ENCODE measurements at regions not wholly inside any gene's neighbourhood (a gene's known extent, or its start where the extent isn't known, plus 50 kb on each side); places are given as distances from the start of the nearest gene placed in this dataset.

GRCh38 chr15:97868981-97869380, 91.5 kb upstream of the ARRDC4 start:
- no peak for DNase-seq

GRCh38 chr15:97870771-97871170, 89.7 kb upstream of the ARRDC4 start:
- DNase-seq: no peak

GRCh38 chr15:97874139-97874538, 86.4 kb upstream of the ARRDC4 start:
- no peak for DNase-seq

GRCh38 chr15:97875025-97875512, 85.4 kb upstream of the ARRDC4 start:
- no peak for DNase-seq

- DNase-seq: peak; percentile 47
Measured at GRCh38 chr15:97875513-97876280, 84.8 kb upstream of the ARRDC4 start.

- no peak for DNase-seq
Measured at GRCh38 chr15:97876281-97876675, 84.2 kb upstream of the ARRDC4 start.

- DNase-seq: no peak
Measured at GRCh38 chr15:97881346-97881965, 79.0 kb upstream of the ARRDC4 start.

- no peak for DNase-seq
Measured at GRCh38 chr15:97884513-97885131, 75.9 kb upstream of the ARRDC4 start.

- DNase-seq: no peak
Measured at GRCh38 chr15:97890307-97890706, 70.2 kb upstream of the ARRDC4 start.

- no peak for DNase-seq
Measured at GRCh38 chr15:97892167-97892938, 68.2 kb upstream of the ARRDC4 start.

- no peak for DNase-seq
Measured at GRCh38 chr15:97893967-97894366, 66.5 kb upstream of the ARRDC4 start.

GRCh38 chr15:97899981-97900380, 60.5 kb upstream of the ARRDC4 start:
- DNase-seq: no peak

GRCh38 chr15:97902140-97902780, 58.2 kb upstream of the ARRDC4 start:
- DNase-seq: no peak

GRCh38 chr15:97903560-97903959, 56.9 kb upstream of the ARRDC4 start:
- no peak for DNase-seq

GRCh38 chr15:97903971-97904572, 56.4 kb upstream of the ARRDC4 start:
- peak; percentile 44 for DNase-seq

- DNase-seq: peak; percentile 68
Measured at GRCh38 chr15:97909291-97909891, 51.1 kb upstream of the ARRDC4 start.
